GM13976 (cell line): ENCODE measurements at regions not wholly inside any gene's neighbourhood (a gene's known extent, or its start where the extent isn't known, plus 50 kb on each side); places are given as distances from the start of the nearest gene placed in this dataset.

Experiments used
- DNase-seq: peaks from one replicate; pipeline ENCODE4 v3.0.0; 2012; ENCODE audit warnings: low spot score
- CTCF ChIP-seq: IDR thresholded peaks from 2 replicates; pipeline ENCODE4 v1.5.1; 2012; ENCODE audit warnings: borderline replicate concordance, mild to moderate bottlenecking; ENCODE audit not compliant: insufficient read depth; ENCODE audit errors: extremely low read depth, missing control alignments, control extremely low read depth
- in situ Hi-C: fragments of 300-500 bp; cut with MboI; formaldehyde crosslinking; loops from one replicate; pipeline ENCODE4 v1.12.0; 2022; ENCODE audit warnings: low sequenced_read_pairs, mixed read lengths, inconsistent platforms; ENCODE audit not compliant: unreplicated experiment

- TF ChIP-seq CTCF, result no peak
- DNase-seq, result no peak
- in situ Hi-C loops, result no loop called here
Measured at GRCh38 chr11:42047637-42048555, 588.4 kb upstream of the LRRC4C start.

- no peak for TF ChIP-seq CTCF
- in situ Hi-C loops, result no loop called here
- no peak for DNase-seq
Measured at GRCh38 chr11:42049186-42049585, 589.7 kb upstream of the LRRC4C start.

GRCh38 chr11:42049650-42050049, 590.2 kb upstream of the LRRC4C start:
- TF ChIP-seq CTCF, result no peak
- in situ Hi-C loops, result no loop called here
- no peak for DNase-seq

GRCh38 chr11:42054351-42054900, 595.0 kb upstream of the LRRC4C start:
- DNase-seq, result no peak
- no peak for TF ChIP-seq CTCF
- in situ Hi-C loops, result no loop called here

GRCh38 chr11:42055606-42056005, 596.2 kb upstream of the LRRC4C start:
- no peak for TF ChIP-seq CTCF
- DNase-seq, result no peak
- in situ Hi-C loops, result no loop called here

GRCh38 chr11:42058794-42059193, 599.3 kb upstream of the LRRC4C start:
- DNase-seq, result no peak
- TF ChIP-seq CTCF, result no peak
- in situ Hi-C loops, result no loop called here
